Parathyroid adenoma (tissue), 2 donors: ENCODE measurements at regions not wholly inside any gene's neighbourhood (a gene's known extent, or its start where the extent isn't known, plus 50 kb on each side); places are given as distances from the start of the nearest gene placed in this dataset.
"Not testable (repeated sequence)": the region's sequence is repeated elsewhere in the genome, so short reads cannot be mapped to it uniquely, and the experiment has no call there.

Experiments
- H2AFZ ChIP-seq: fragments of 300-600 bp; sonication (generic); one replicate; pipeline ENCODE4 v1.7.0; 2017; ENCODE audit warnings: antibody characterized with exemption, mild to moderate bottlenecking
- H3K27ac ChIP-seq: fragments of 300-600 bp; sonication (generic); one replicate; pipeline ENCODE4 v1.7.0; 2017
- H3K27me3 ChIP-seq: fragments of 300-600 bp; sonication (generic); one replicate; pipeline ENCODE4 v1.7.0; 2017; ENCODE audit warnings: low read length; ENCODE audit not compliant: control insufficient read depth, insufficient read depth
- H3K36me3 ChIP-seq: fragments of 300-600 bp; sonication (generic); one replicate; pipeline ENCODE4 v1.7.0; 2017; ENCODE audit warnings: low read length; ENCODE audit not compliant: control insufficient read depth, insufficient read depth
- H3K4me1 ChIP-seq: fragments of 300-600 bp; sonication (generic); one replicate; pipeline ENCODE4 v1.7.0; 2017; ENCODE audit warnings: control low read depth
- H3K4me2 ChIP-seq: fragments of 300-600 bp; sonication (generic); one replicate; pipeline ENCODE4 v1.7.0; 2017; ENCODE audit warnings: low read length
- H3K4me3 ChIP-seq: fragments of 300-600 bp; sonication (generic); one replicate; pipeline ENCODE4 v1.7.0; 2017; ENCODE audit warnings: low read depth, low read length
- H3K79me2 ChIP-seq: fragments of 300-600 bp; sonication (generic); one replicate; pipeline ENCODE4 v1.7.0; 2017; ENCODE audit warnings: control low read depth
- H3K9ac ChIP-seq: fragments of 300-600 bp; sonication (generic); one replicate; pipeline ENCODE4 v1.7.0; 2017; ENCODE audit warnings: mild to moderate bottlenecking
- H3K9me3 ChIP-seq: fragments of 300-600 bp; sonication (generic); one replicate; pipeline ENCODE4 v1.7.0; 2017; ENCODE audit warnings: low read length; ENCODE audit not compliant: control insufficient read depth
- TF ChIP-seq, protein P1 (sequence below): fragments of 300-600 bp; sonication (generic); IDR thresholded peaks from one replicate; pipeline ENCODE4 v1.7.0; 2017; ENCODE audit warnings: antibody characterized with exemption, mild to moderate bottlenecking
- donor health status: primary hyperparathyroidism.

DNA sequence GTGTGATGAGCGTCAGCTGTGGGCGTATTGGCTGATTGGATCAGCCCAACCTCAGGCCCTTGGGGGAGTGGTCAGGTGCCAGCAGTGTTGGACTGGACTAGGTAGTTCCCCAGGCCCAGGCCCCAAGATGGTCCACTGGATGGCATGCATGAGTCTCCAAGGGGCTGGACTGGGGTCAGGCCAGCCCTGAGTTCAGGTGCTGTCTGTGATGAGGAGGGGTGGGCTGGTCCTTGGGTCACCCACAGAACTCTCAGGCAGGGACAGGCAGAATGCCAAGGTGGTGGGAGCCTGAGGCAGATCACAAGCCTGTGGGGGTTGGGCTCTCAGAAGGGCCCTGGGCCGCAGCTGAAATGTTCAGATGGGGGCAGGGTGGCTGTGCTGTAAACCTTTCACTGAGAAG lies 59.5 kb upstream of the THUMPD2 start:
- no peak overlapping the region for H3K27ac ChIP-seq
- H3K27me3 ChIP-seq, result no peaks in the 10 kb centered on the region
- no peak overlapping the region for H3K4me3 ChIP-seq
- no peaks in the 10 kb centered on the region for H3K9me3 ChIP-seq
- no peak overlapping the region for H3K9ac ChIP-seq
- no peaks in the 10 kb centered on the region for H3K36me3 ChIP-seq
- H2AFZ ChIP-seq, result no peak overlapping the region
- H3K4me1 ChIP-seq, result no peaks in the 10 kb centered on the region
- H3K79me2 ChIP-seq, result no peaks in the 10 kb centered on the region
- TF ChIP-seq, protein P1, sequence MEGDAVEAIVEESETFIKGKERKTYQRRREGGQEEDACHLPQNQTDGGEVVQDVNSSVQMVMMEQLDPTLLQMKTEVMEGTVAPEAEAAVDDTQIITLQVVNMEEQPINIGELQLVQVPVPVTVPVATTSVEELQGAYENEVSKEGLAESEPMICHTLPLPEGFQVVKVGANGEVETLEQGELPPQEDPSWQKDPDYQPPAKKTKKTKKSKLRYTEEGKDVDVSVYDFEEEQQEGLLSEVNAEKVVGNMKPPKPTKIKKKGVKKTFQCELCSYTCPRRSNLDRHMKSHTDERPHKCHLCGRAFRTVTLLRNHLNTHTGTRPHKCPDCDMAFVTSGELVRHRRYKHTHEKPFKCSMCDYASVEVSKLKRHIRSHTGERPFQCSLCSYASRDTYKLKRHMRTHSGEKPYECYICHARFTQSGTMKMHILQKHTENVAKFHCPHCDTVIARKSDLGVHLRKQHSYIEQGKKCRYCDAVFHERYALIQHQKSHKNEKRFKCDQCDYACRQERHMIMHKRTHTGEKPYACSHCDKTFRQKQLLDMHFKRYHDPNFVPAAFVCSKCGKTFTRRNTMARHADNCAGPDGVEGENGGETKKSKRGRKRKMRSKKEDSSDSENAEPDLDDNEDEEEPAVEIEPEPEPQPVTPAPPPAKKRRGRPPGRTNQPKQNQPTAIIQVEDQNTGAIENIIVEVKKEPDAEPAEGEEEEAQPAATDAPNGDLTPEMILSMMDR, result no peak
- no peak overlapping the region for H3K4me2 ChIP-seq

GRCh38 chr2:39837856-39838453 lies 58.9 kb upstream of the THUMPD2 start:
- no peaks in the 10 kb centered on the region for H3K79me2 ChIP-seq
- H3K36me3 ChIP-seq, result no peaks in the 10 kb centered on the region
- H3K4me3 ChIP-seq, result no peak overlapping the region
- H3K4me1 ChIP-seq, result no peaks in the 10 kb centered on the region
- H2AFZ ChIP-seq, result no peak overlapping the region
- no peaks in the 10 kb centered on the region for H3K9me3 ChIP-seq
- H3K27ac ChIP-seq, result no peak overlapping the region
- H3K9ac ChIP-seq, result no peak overlapping the region
- no peak overlapping the region for H3K4me2 ChIP-seq
- H3K27me3 ChIP-seq, result no peaks in the 10 kb centered on the region
- TF ChIP-seq, protein P1, result peak; percentile 53

- no peak overlapping the region for H3K4me2 ChIP-seq
- no peaks in the 10 kb centered on the region for H3K9me3 ChIP-seq
- TF ChIP-seq, protein P1, result no peak
- H3K36me3 ChIP-seq, result no peaks in the 10 kb centered on the region
- no peak overlapping the region for H3K4me3 ChIP-seq
- no peaks in the 10 kb centered on the region for H3K4me1 ChIP-seq
- no peak overlapping the region for H3K9ac ChIP-seq
- no peak overlapping the region for H3K27ac ChIP-seq
- H3K79me2 ChIP-seq, result no peaks in the 10 kb centered on the region
- no peaks in the 10 kb centered on the region for H3K27me3 ChIP-seq
- H2AFZ ChIP-seq, result no peak overlapping the region
Observed at GRCh38 chr2:39836638-39837037, 57.6 kb upstream of the THUMPD2 start.

GRCh38 chr2:39834426-39834825 lies 55.4 kb upstream of the THUMPD2 start:
- Histone ChIP-seq H3K4me1 (no peaks in the 10 kb centered on the region), H3K36me3 (no peaks in the 10 kb centered on the region), H2AFZ (no peak overlapping the region), H3K79me2 (no peaks in the 10 kb centered on the region), H3K27me3 (no peaks in the 10 kb centered on the region), H3K9me3 (no peaks in the 10 kb centered on the region), H3K27ac (no peak overlapping the region), H3K9ac (no peak overlapping the region), H3K4me2 (no peak overlapping the region), H3K4me3 (no peak overlapping the region)
- TF ChIP-seq, protein P1, result no peak

DNA sequence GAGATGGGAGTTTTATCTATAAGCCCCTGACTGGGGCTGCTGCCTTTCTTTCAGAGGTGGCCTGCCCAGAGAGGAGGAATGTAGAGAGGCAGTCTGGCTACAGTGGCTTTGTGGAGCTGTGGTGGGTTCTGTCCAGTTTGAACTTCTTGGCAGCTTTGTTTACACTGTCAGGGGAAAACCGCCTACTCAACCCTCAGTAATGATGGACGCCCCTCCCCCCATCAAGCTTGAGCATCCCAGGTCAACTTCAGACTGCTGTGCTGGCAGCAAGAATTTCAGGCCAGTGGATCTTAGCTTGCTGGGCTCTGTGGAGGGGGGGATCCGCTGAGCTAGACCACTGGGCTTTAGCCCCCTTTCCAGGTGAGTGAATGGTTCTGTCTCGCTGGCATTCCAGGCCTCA lies 51.6 kb upstream of the THUMPD2 start:
- not testable (repeated sequence) for H3K27ac ChIP-seq, H2AFZ ChIP-seq, H3K4me1 ChIP-seq, H3K9me3 ChIP-seq, H3K79me2 ChIP-seq, H3K9ac ChIP-seq, H3K36me3 ChIP-seq, H3K4me2 ChIP-seq, H3K27me3 ChIP-seq, H3K4me3 ChIP-seq
